GM18511 (cell line): ENCODE measurements at regions not wholly inside any gene's neighbourhood (a gene's known extent, or its start where the extent isn't known, plus 50 kb on each side); places are given as distances from the start of the nearest gene placed in this dataset.

Experiments used
- ATAC-seq: cut with Tn5 transposase; IDR thresholded peaks from one replicate; pipeline ENCODE4 v1.9.1; 2021; ENCODE audit warnings: mild to moderate bottlenecking, moderate library complexity; ENCODE audit not compliant: unreplicated experiment

GRCh38 chr18:40423291-40423690 is 1531.7 kb upstream of the PIK3C3 start:
- ATAC-seq: no peak

- ATAC-seq: no peak
Observed at GRCh38 chr18:40420675-40421074, 1534.4 kb upstream of the PIK3C3 start.

GRCh38 chr18:40417501-40417900 is 1537.5 kb upstream of the PIK3C3 start:
- no peak for ATAC-seq

GRCh38 chr18:40415821-40416220 is 1539.2 kb upstream of the PIK3C3 start:
- no peak for ATAC-seq

GRCh38 chr18:40415176-40415791 is 1539.8 kb upstream of the PIK3C3 start:
- ATAC-seq: no peak

- ATAC-seq: no peak
Observed at GRCh38 chr18:40414155-40414754, 1540.8 kb upstream of the PIK3C3 start.

- no peak for ATAC-seq
Observed at GRCh38 chr18:40413160-40413559, 1541.9 kb upstream of the PIK3C3 start.

GRCh38 chr18:40412410-40412809 is 1542.6 kb upstream of the PIK3C3 start:
- no peak for ATAC-seq

GRCh38 chr18:40407909-40408308 is 1547.1 kb upstream of the PIK3C3 start:
- no peak for ATAC-seq

- no peak for ATAC-seq
Observed at GRCh38 chr18:40404284-40404683, 1550.8 kb upstream of the PIK3C3 start.

- ATAC-seq: no peak
Observed at GRCh38 chr18:40402052-40402451, 1553.0 kb upstream of the PIK3C3 start.

GRCh38 chr18:40388121-40388520 is 1566.9 kb upstream of the PIK3C3 start:
- ATAC-seq: no peak

GRCh38 chr18:40387130-40387787 is 1567.8 kb upstream of the PIK3C3 start:
- ATAC-seq: no peak

GRCh38 chr18:40382197-40382596 is 1572.8 kb upstream of the PIK3C3 start:
- no peak for ATAC-seq

- no peak for ATAC-seq
Observed at GRCh38 chr18:40380686-40381439, 1574.2 kb upstream of the PIK3C3 start.

- ATAC-seq: no peak
Observed at GRCh38 chr18:40375837-40376236, 1579.2 kb upstream of the PIK3C3 start.

GRCh38 chr18:40371673-40372072 is 1583.4 kb upstream of the PIK3C3 start:
- no peak for ATAC-seq

- ATAC-seq: no peak
Observed at GRCh38 chr18:40367576-40367975, 1587.5 kb upstream of the PIK3C3 start.

GRCh38 chr18:40366521-40366920 is 1588.5 kb upstream of the PIK3C3 start:
- no peak for ATAC-seq

- no peak for ATAC-seq
Observed at GRCh38 chr18:40365526-40365925, 1589.5 kb upstream of the PIK3C3 start.

- no peak for ATAC-seq
Observed at GRCh38 chr18:40360558-40360957, 1594.5 kb upstream of the PIK3C3 start.

- ATAC-seq: no peak
Observed at GRCh38 chr18:40357536-40357935, 1597.5 kb upstream of the PIK3C3 start.
